Right lobe of liver (tissue), 6 donors: ENCODE measurements at regions not wholly inside any gene's neighbourhood (a gene's known extent, or its start where the extent isn't known, plus 50 kb on each side); places are given as distances from the start of the nearest gene placed in this dataset.
"Not testable (repeated sequence)": the region's sequence is repeated elsewhere in the genome, so short reads cannot be mapped to it uniquely, and the experiment has no call there.

Source experiments
- ATAC-seq, 4 donors: fragments of 200-7000 bp; cut with Tn5 transposase; one replicate each; pipeline ENCODE4 v1.9.1; 2020; ENCODE audit warnings: mild to moderate bottlenecking in 4 of 4, moderate library complexity in 4 of 4
- DNase-seq, 3 donors: peaks; one replicate each; pipeline ENCODE4 v3.0.0-alpha.2; 2020
- H3K27ac ChIP-seq, 3 donors: fragments of 200-600 bp; one replicate each; pipeline ENCODE4 v1.8.0; 2022
- H3K27me3 ChIP-seq, 2 donors: fragments of 200-600 bp; one replicate each; pipeline ENCODE4 v1.8.0; 2022
- H3K36me3 ChIP-seq, 4 donors: fragments of 200-600 bp; sonication (generic) in 1 of 4; one replicate each; pipeline versions ENCODE4 v1.5.1 to v1.8.0; 2017 to 2022; ENCODE audit warnings: control low read depth in 1 of 4
- H3K4me1 ChIP-seq, 4 donors: fragments of 200-600 bp; sonication (generic) in 1 of 4; one replicate each; pipeline versions ENCODE4 v1.5.1 to v1.8.0; 2017 to 2022; ENCODE audit warnings: control low read depth in 1 of 4
- H3K4me3 ChIP-seq, 3 donors: fragments of 200-600 bp; one replicate each; pipeline ENCODE4 v1.8.0; 2022
- H3K9me3 ChIP-seq, 4 donors: fragments of 200-600 bp; sonication (generic) in 1 of 4; one replicate each; pipeline versions ENCODE4 v1.5.1 to v1.8.0; 2017 to 2022; ENCODE audit warnings: control low read depth in 1 of 4
- CTCF ChIP-seq, 4 donors: fragments of 200-600 bp in 3 of 4; fragments of 450-650 bp in 1 of 4; IDR thresholded peaks; one replicate each; pipeline versions ENCODE4 v1.5.1 to v1.8.0; 2016 to 2022; ENCODE audit warnings: antibody characterized with exemption in 4 of 4, mild to moderate bottlenecking in 2 of 4
- POLR2A ChIP-seq: fragments of 450-650 bp; IDR thresholded peaks from one replicate; pipeline ENCODE4 v1.6.1; 2017; ENCODE audit warnings: antibody characterized with exemption, mild to moderate bottlenecking
- WGBS: methylation state at CpG from one replicate; pipeline ENCODE4 v1.1.6; 2018; ENCODE audit warnings: low coverage, low lambda C conversion rate; ENCODE audit not compliant: insufficient coverage; ENCODE audit errors: missing lambda C conversion rate; 5-methylcytosine and 5-hydroxymethylcytosine counted together
- intact Hi-C, 2 donors: fragments of 100-400 bp; cut with DNase I; formaldehyde crosslinking; loops; one replicate each; pipeline versions ENCODE4 v1.11.2 to v1.14.1; 2022
- donor health status: DM: no; HTN: yes; CAD: no.
- donor health status: DM: no; HTN: no; CAD: no.
- donor health status: DM: no; HTN: no; CAD: no.
- donor health status: DM: no; HTN: yes; CAD: no.
- donor health status: DM: no; HTN: yes; CAD: no.

DNA sequence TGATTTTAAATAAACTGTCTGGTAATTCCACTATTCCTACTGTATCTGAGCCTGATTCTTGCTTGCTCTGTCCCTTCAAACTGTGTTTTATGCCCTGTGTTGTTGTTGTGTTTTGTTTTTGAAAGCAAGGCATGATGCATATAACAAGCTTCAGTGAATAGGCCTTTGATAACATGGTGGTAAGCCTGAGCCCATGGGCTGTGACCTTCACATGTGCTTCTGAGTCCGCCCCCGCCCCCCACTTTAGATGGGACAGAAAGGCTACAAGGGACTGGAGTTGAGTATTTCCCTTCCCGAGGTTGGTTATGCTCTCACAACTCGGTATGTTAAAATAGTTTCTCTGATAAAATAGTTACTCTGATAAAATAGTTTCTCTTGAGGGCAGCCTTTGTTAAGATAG lies 119.0 kb upstream of the WNT7A start:
- Histone ChIP-seq H3K4me3 (no peak overlapping the region), H3K27me3 (no peaks in the 10 kb centered on the region), H3K36me3 (no peaks in the 10 kb centered on the region), H3K4me1 (no peaks in the 10 kb centered on the region), H3K9me3 (no peaks in the 10 kb centered on the region), H3K27ac (no peak overlapping the region)
- ATAC-seq, result no peak
- WGBS, result 60% methylated on average over 4 of the region's 4 CpGs
- TF ChIP-seq CTCF (IDR thresholded peaks at IDR 0.05), result no peak
- TF ChIP-seq POLR2A, result no peak
- DNase-seq, result no peak
- intact Hi-C loops, result no loop called here

- ATAC-seq, DNase-seq, H3K4me3 ChIP-seq, H3K9me3 ChIP-seq, H3K4me1 ChIP-seq, intact Hi-C loops, H3K27ac ChIP-seq, H3K36me3 ChIP-seq, H3K27me3 ChIP-seq: not testable (repeated sequence)
- WGBS, result 87% methylated on average over 10 of the region's 12 CpGs
Measured at GRCh38 chr3:13995216-13995615, 115.3 kb upstream of the WNT7A start.

DNA sequence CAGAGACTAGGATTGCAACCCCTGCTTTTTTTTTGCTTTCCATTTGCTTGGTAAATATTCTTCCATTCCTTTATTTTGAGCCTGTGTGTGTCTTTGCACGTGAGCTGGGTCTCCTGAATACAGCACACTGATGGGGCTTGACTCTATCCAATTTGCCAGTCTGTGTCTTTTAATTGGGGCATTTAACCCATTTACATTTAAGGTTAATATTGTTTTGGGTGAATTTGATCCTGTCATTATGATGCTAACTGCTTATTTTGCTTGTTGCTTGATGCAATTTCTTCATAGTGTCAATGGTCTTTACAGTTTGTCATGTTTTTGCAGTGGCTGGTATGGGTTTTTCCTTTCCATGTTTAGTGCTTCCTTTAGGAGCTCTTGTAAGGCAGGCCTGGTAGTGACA lies 109.1 kb upstream of the WNT7A start:
- ATAC-seq, intact Hi-C loops: not testable (repeated sequence)
- 33% methylated on average over 1 of the region's 1 CpG for WGBS

DNA sequence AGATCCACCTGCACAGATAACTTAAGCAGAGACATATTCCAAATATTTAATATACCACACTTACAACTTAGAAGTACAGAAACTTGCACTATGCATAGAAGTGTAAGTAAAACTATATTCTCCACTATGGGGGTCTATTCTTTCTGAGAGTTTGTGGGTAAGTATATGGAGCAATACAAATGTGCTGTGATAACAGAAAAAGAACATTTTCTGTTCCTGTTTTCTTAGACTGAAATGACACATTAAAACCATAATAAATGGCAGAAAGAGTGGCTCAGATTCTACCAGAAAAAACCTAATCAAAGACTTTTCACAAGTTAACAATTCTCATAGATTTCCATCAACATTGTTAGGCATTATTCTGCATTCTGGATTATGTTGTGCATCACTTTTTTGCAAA lies 96.6 kb upstream of the WNT7A start:
- no peak for ATAC-seq
- no peaks in the 10 kb centered on the region for H3K36me3 ChIP-seq
- H3K27me3 ChIP-seq, result no peaks in the 10 kb centered on the region
- H3K4me1 ChIP-seq, result no peaks in the 10 kb centered on the region
- H3K4me3 ChIP-seq, result no peak overlapping the region
- intact Hi-C loops, result no loop called here
- no peaks in the 10 kb centered on the region for H3K9me3 ChIP-seq
- DNase-seq, result no peak
- no peak for TF ChIP-seq POLR2A
- no peak for TF ChIP-seq CTCF (IDR thresholded peaks at IDR 0.05)
- H3K27ac ChIP-seq, result no peak overlapping the region

More for the DNA sequence above, 109.1 kb upstream of the WNT7A start:
- not testable (repeated sequence) for H3K4me3 ChIP-seq, DNase-seq, H3K27me3 ChIP-seq, H3K36me3 ChIP-seq, H3K27ac ChIP-seq, H3K4me1 ChIP-seq, H3K9me3 ChIP-seq

DNA sequence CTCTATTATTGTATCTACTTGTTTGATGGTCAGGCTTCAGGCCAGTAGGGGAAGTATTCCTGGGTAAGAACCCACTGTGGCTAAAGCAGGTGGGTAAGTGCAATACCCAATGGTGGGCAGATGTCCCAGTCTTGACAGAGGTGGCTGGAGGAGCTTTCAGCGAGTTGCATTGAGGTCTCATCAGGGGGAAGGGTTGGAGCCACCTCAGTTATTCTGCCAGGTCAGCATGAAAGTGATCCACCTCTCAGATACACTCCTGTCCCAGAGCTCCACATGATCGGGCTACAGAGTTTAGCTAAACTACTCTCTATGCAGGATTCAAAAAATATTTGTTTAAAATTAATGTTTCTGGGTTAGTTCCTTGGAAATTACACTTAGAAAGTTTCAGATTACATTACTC lies 95.8 kb upstream of the WNT7A start:
- TF ChIP-seq CTCF (IDR thresholded peaks at IDR 0.05) (no peak), POLR2A (no peak)
- Histone ChIP-seq H3K4me1 (no peaks in the 10 kb centered on the region), H3K27me3 (no peaks in the 10 kb centered on the region), H3K4me3 (no peak overlapping the region), H3K36me3 (no peaks in the 10 kb centered on the region), H3K9me3 (no peaks in the 10 kb centered on the region), H3K27ac (no peak overlapping the region)
- DNase-seq, result no peak
- WGBS, result 50% methylated on average over 2 of the region's 2 CpGs
- no peak for ATAC-seq
- intact Hi-C loops, result no loop called here

GRCh38 chr3:13972679-13973379 lies 93.0 kb upstream of the WNT7A start:
- Histone ChIP-seq H3K27me3 (no peaks in the 10 kb centered on the region), H3K36me3 (no peaks in the 10 kb centered on the region), H3K4me3 (no peak overlapping the region), H3K4me1 (no peaks in the 10 kb centered on the region), H3K27ac (no peak overlapping the region), H3K9me3 (no peaks in the 10 kb centered on the region)
- no peak for ATAC-seq
- intact Hi-C loops, result no loop called here
- TF ChIP-seq CTCF (IDR thresholded peaks at IDR 0.05), result no peak
- TF ChIP-seq POLR2A, result no peak
- no peak for DNase-seq
- 57% methylated on average over 4 of the region's 5 CpGs for WGBS
